Activated CD4-positive, alpha-beta memory T cell treated with anti-CD3 and anti-CD28 coated beads for 36 hours (primary cell): ENCODE measurements at regions not wholly inside any gene's neighbourhood (a gene's known extent, or its start where the extent isn't known, plus 50 kb on each side); places are given as distances from the start of the nearest gene placed in this dataset.

ENCODE experiments used
- CTCF ChIA-PET: fragments of 350-600 bp; sonication (Branson Sonifier 250); formaldehyde crosslinking; loops from one replicate; lab custom pipeline; 2021; ENCODE audit warnings: antibody characterized with exemption, inconsistent platforms; lab: Charles Lee
- POLR2A ChIA-PET: fragments of 350-600 bp; sonication (Branson Sonifier 250); formaldehyde crosslinking; loops from one replicate; lab custom pipeline; 2021; ENCODE audit warnings: antibody characterized with exemption; lab: Charles Lee
- DNase-seq: peaks from one replicate; pipeline ENCODE4 v3.0.0-alpha.2; 2020
- H3K27ac Mint-ChIP-seq: one replicate; pipeline ENCODE4 v1.8.0; 2021; ENCODE audit warnings: mixed read lengths
- H3K27me3 Mint-ChIP-seq: one replicate; pipeline ENCODE4 v1.8.0; 2021; ENCODE audit warnings: mixed read lengths
- H3K36me3 Mint-ChIP-seq: one replicate; pipeline ENCODE4 v1.8.0; 2021; ENCODE audit warnings: mixed read lengths
- H3K4me1 Mint-ChIP-seq: one replicate; pipeline ENCODE4 v1.8.0; 2021; ENCODE audit warnings: low read depth, mixed read lengths
- H3K4me3 Mint-ChIP-seq: one replicate; pipeline ENCODE4 v1.8.0; 2021; ENCODE audit warnings: mild to moderate bottlenecking, mixed read lengths
- H3K9me3 Mint-ChIP-seq: one replicate; pipeline ENCODE4 v1.8.0; 2021; ENCODE audit warnings: mixed read lengths
- intact Hi-C: fragments of 100-400 bp; cut with micrococcal nuclease; formaldehyde crosslinking; loops from one replicate; pipeline ENCODE4 v1.15.1; 2023

DNA sequence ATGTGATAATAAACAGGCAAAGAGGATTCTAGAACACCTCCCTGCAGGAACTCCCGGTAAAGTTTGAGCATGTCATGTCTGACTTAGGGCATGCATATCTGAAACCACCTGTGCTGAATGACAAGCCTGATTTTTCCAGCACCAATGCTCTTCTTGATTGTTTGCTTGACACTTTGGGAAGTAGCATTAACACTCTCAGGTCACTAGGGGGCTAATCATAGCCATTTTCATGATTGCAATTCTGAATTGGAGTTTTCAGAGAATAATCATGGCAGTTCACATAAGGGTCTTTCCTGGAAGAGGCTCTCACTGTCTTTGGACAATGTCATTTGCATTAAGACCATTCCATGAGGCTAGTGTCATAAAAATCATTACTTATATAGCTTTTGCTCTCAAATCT lies 234.4 kb upstream of the MTNR1B start:
- intact Hi-C loops, result no loop called here

DNA sequence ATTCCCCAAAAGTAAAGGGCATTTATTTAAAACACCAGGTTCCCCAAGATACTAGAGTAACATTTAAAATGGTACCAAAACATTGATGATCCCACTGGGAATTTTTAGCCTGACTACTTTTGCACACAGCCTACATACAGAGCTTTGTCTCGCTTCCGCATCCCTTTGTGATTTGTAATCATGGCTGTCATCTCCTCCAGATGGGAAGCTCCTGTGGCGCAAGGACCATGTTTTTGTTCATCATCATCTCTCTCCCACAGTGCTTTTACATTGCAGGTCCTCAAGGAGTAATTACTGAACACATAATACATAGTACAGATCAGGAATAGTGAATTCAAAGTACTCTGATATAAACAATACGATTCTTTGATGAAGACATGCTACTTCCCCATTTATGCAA lies 231.2 kb upstream of the MTNR1B start:
- Mint-ChIP-seq H3K4me1 (no peaks in the 10 kb centered on the region), H3K4me3 (no peak overlapping the region), H3K36me3 (no peaks in the 10 kb centered on the region), H3K27me3 (no peaks in the 10 kb centered on the region), H3K9me3 (no peaks in the 10 kb centered on the region), H3K27ac (no peak overlapping the region)
- ChIA-PET CTCF (no interaction called here), POLR2A (no interaction called here)
- DNase-seq, result no peak
- intact Hi-C loops, result no loop called here

More for the DNA sequence above, 234.4 kb upstream of the MTNR1B start:
- ChIA-PET CTCF (no interaction called here), POLR2A (no interaction called here)
- no peaks in the 10 kb centered on the region for H3K27me3 Mint-ChIP-seq
- no peak for DNase-seq
- no peak overlapping the region for H3K4me3 Mint-ChIP-seq
- H3K27ac Mint-ChIP-seq, result no peak overlapping the region
- H3K4me1 Mint-ChIP-seq, result no peaks in the 10 kb centered on the region
- H3K36me3 Mint-ChIP-seq, result no peaks in the 10 kb centered on the region
- H3K9me3 Mint-ChIP-seq, result no peaks in the 10 kb centered on the region

DNA sequence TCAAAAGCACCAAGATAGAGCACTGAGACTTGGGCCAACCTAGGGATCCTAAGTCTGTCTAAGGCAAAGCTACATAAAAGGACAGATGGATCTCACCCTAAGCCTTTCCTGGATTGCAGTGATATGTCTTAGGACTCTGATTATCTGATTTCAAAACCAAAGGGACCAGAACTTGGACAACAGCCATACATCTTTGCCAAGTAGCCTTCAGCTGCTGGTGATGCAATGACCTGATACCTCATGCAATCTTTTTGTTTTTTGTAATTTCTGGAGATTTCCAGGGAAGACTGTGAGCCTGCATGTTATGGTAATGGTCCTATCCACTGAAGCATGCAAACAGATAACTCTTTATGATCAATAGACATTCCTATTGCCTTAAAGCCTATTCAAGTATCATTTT lies 230.4 kb upstream of the MTNR1B start:
- POLR2A ChIA-PET, result no interaction called here
- DNase-seq, result no peak
- no peaks in the 10 kb centered on the region for H3K36me3 Mint-ChIP-seq
- H3K4me1 Mint-ChIP-seq, result no peaks in the 10 kb centered on the region
- H3K27me3 Mint-ChIP-seq, result no peaks in the 10 kb centered on the region
- CTCF ChIA-PET, result interaction anchor here (1.4 kb wide), 1 partner anchor 12 kb away, joined by 3 read pairs; no protein-coding TSS in a partner anchor
- H3K4me3 Mint-ChIP-seq, result no peak overlapping the region
- H3K9me3 Mint-ChIP-seq, result no peaks in the 10 kb centered on the region
- intact Hi-C loops, result no loop called here
- no peak overlapping the region for H3K27ac Mint-ChIP-seq

- Mint-ChIP-seq H3K36me3 (no peaks in the 10 kb centered on the region), H3K27ac (no peak overlapping the region), H3K9me3 (no peaks in the 10 kb centered on the region), H3K27me3 (no peaks in the 10 kb centered on the region), H3K4me3 (no peak overlapping the region), H3K4me1 (no peaks in the 10 kb centered on the region)
- ChIA-PET CTCF (interaction anchor here (1.4 kb wide), 1 partner anchor 13 kb away, joined by 3 read pairs; no protein-coding TSS in a partner anchor), POLR2A (no interaction called here)
- DNase-seq, result no peak
- intact Hi-C loops, result no loop called here
Observed at GRCh38 chr11:92739491-92739890, 230.0 kb upstream of the MTNR1B start.

DNA sequence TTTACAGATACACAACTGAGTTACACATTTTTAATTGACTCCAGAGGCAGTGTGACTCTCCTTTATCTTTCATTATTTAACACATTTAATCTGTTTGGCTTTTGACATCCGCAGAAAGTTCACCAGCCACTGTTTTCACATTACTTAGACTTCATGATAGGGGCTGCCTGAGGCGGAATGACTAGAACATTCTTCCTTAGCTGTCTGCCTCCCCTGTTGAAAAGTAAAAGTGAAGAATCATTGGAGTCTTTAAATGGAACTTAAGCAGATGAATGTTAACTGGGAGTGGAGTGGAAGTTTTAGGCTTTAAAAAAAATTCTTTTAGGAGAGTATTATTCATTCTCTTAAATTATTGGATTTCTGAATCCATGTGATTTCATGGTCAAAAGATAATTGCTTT lies 229.2 kb upstream of the MTNR1B start:
- Mint-ChIP-seq H3K27me3 (no peaks in the 10 kb centered on the region), H3K4me3 (no peak overlapping the region), H3K27ac (no peak overlapping the region), H3K9me3 (no peaks in the 10 kb centered on the region), H3K4me1 (no peaks in the 10 kb centered on the region), H3K36me3 (no peaks in the 10 kb centered on the region)
- CTCF ChIA-PET, result interaction anchor here (1.4 kb wide), 1 partner anchor 14 kb away, joined by 3 read pairs; no protein-coding TSS in a partner anchor
- POLR2A ChIA-PET, result no interaction called here
- no peak for DNase-seq
- intact Hi-C loops, result no loop called here

DNA sequence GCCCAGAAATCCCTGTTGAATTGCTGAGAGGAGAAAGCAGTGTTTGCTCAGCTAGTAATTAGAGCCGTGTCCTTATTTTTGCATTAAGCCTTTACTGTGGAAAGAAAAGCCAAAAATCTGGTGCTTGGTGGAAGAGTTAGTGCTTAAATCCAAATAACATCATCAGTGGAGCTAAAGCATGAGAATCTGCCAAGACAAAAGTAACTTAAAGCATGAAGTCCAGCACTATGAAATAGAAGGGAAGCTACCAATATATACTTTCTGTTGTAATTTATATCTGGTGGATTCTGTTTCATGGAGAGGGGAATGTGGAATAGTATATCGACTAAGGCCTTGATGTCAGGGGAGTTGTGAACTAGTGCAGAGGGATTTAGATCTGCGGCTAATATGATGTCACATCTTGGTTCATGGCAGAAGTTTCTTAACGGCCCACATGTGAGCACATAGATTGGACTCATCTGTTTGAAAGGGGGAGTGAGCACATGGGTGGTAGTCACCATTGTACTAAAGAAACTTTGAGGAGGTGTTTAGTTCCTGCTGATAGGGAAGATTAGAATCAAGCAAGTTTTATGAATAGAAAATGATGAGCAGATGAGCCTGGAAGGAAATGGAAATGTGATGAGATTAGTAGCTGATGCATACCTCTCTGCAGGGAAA lies 224.4 kb upstream of the MTNR1B start:
- no peak for DNase-seq
- H3K9me3 Mint-ChIP-seq, result no peaks in the 10 kb centered on the region
- H3K27me3 Mint-ChIP-seq, result no peaks in the 10 kb centered on the region
- H3K4me1 Mint-ChIP-seq, result no peaks in the 10 kb centered on the region
- no peaks in the 10 kb centered on the region for H3K36me3 Mint-ChIP-seq
- no peak overlapping the region for H3K4me3 Mint-ChIP-seq
- ChIA-PET POLR2A (no interaction called here), CTCF (no interaction called here)
- no peak overlapping the region for H3K27ac Mint-ChIP-seq
- intact Hi-C loops, result no loop called here

- Mint-ChIP-seq H3K27me3 (peaks cover 1% of the 10 kb centered on the region), H3K36me3 (no peaks in the 10 kb centered on the region), H3K27ac (no peak overlapping the region), H3K4me1 (no peaks in the 10 kb centered on the region), H3K4me3 (no peak overlapping the region), H3K9me3 (no peaks in the 10 kb centered on the region)
- DNase-seq, result no peak
- intact Hi-C loops, result no loop called here
- CTCF ChIA-PET, result no interaction called here
- POLR2A ChIA-PET, result no interaction called here
Observed at GRCh38 chr11:92750794-92751193, 218.7 kb upstream of the MTNR1B start.

GRCh38 chr11:92751594-92751993 lies 217.9 kb upstream of the MTNR1B start:
- Mint-ChIP-seq H3K4me3 (no peak overlapping the region), H3K36me3 (no peaks in the 10 kb centered on the region), H3K27me3 (peaks cover 1% of the 10 kb centered on the region), H3K27ac (no peak overlapping the region), H3K4me1 (no peaks in the 10 kb centered on the region), H3K9me3 (no peaks in the 10 kb centered on the region)
- intact Hi-C loops, result no loop called here
- no peak for DNase-seq
- ChIA-PET POLR2A (no interaction called here), CTCF (no interaction called here)

DNA sequence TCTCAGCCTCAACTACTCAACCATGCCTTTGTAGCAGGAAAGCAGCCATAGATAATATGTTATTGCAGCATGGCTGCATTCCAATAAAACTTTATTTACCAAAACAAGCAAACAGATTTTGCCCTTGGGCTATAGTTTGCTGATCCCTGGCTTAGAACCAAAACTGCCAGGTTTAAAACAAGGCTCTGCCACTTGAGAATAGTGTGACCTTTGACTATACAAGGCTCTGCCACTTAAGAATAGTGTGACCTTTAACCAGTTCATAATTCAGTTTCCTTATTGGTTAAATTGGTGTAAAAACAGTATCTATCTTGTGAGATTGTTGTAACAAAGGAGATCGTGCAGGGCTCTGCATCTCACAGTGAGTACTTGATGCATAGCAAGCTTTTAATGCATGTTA lies 217.3 kb upstream of the MTNR1B start:
- Mint-ChIP-seq H3K27me3 (peaks cover 1% of the 10 kb centered on the region), H3K4me1 (no peaks in the 10 kb centered on the region), H3K9me3 (no peaks in the 10 kb centered on the region), H3K27ac (no peak overlapping the region), H3K4me3 (no peak overlapping the region), H3K36me3 (no peaks in the 10 kb centered on the region)
- DNase-seq, result no peak
- intact Hi-C loops, result no loop called here
- POLR2A ChIA-PET, result no interaction called here
- CTCF ChIA-PET, result no interaction called here

DNA sequence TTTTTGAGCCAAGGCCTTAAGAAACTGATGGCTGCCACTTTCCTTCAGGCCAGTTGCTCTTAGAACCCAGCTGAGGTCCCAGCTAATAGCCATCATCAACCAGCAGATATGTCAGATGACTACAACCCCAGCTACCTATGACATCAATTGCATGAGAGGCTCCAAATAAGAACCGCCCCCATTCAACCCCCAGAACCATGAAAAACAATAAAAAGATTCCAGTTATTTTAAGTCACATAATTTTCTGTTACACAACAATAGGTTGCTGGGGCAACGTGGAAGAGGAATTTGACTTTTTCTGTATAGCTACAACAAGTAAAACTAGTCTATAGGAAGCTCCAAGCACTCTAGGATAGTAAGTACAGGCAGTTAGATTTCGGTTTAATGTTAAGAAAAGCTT lies 216.3 kb upstream of the MTNR1B start:
- CTCF ChIA-PET, result no interaction called here
- intact Hi-C loops, result no loop called here
- POLR2A ChIA-PET, result no interaction called here

GRCh38 chr11:92758241-92758780 lies 211.1 kb upstream of the MTNR1B start:
- Mint-ChIP-seq H3K36me3 (no peaks in the 10 kb centered on the region), H3K27ac (no peak overlapping the region), H3K9me3 (no peaks in the 10 kb centered on the region), H3K4me1 (no peaks in the 10 kb centered on the region), H3K4me3 (no peak overlapping the region), H3K27me3 (no peaks in the 10 kb centered on the region)
- intact Hi-C loops, result no loop called here
- no peak for DNase-seq
- ChIA-PET POLR2A (no interaction called here), CTCF (no interaction called here)

More for the DNA sequence above, 216.3 kb upstream of the MTNR1B start:
- H3K27me3 Mint-ChIP-seq, result peaks cover 1% of the 10 kb centered on the region
- no peaks in the 10 kb centered on the region for H3K36me3 Mint-ChIP-seq
- no peak overlapping the region for H3K27ac Mint-ChIP-seq
- no peaks in the 10 kb centered on the region for H3K4me1 Mint-ChIP-seq
- no peak for DNase-seq
- H3K4me3 Mint-ChIP-seq, result no peak overlapping the region
- no peaks in the 10 kb centered on the region for H3K9me3 Mint-ChIP-seq

DNA sequence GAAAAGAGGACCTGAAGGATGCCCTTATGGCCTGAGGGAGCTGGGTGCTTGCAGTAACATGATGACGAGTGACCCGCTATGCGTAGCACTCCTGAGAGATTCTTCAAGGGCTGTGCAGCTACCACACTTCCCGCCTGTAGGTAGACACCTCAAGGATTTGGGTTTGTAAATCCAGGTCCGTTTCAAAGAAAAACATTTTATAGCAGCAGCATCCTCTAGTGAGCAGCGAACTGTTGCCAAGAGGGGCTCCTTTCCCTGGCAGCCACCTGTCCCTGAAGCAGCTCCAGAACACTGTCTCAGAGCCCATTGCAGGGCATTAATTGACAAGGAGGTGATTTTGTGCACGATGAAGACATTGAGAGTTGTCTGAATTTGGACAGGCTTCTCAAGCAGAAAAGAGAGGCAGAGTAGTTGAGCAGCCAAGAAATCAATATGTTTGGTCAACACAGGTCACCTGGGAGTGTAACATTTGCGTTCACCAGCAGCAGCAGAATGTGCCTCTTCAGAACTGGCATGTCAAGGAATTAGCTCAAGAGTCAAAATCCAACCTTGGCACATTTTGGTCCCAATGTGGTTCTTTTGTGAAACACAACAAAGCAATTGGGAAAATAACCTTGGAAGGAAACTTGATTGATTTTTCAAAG lies 209.8 kb upstream of the MTNR1B start:
- Mint-ChIP-seq H3K4me1 (no peaks in the 10 kb centered on the region), H3K36me3 (no peaks in the 10 kb centered on the region), H3K27me3 (no peaks in the 10 kb centered on the region), H3K27ac (no peak overlapping the region), H3K4me3 (no peak overlapping the region), H3K9me3 (no peaks in the 10 kb centered on the region)
- CTCF ChIA-PET, result no interaction called here
- POLR2A ChIA-PET, result no interaction called here
- intact Hi-C loops, result no loop called here
- no peak for DNase-seq

GRCh38 chr11:92762121-92762540 lies 207.3 kb upstream of the MTNR1B start:
- Mint-ChIP-seq H3K36me3 (no peaks in the 10 kb centered on the region), H3K9me3 (no peaks in the 10 kb centered on the region), H3K4me3 (no peak overlapping the region), H3K4me1 (peaks cover 6% of the 10 kb centered on the region), H3K27ac (no peak overlapping the region), H3K27me3 (peaks cover 4% of the 10 kb centered on the region)
- CTCF ChIA-PET, result no interaction called here
- POLR2A ChIA-PET, result no interaction called here
- intact Hi-C loops, result no loop called here
- DNase-seq, result no peak
